A549 (cell line): ENCODE measurements at regions not wholly inside any gene's neighbourhood (a gene's known extent, or its start where the extent isn't known, plus 50 kb on each side); places are given as distances from the start of the nearest gene placed in this dataset.

Experiments used
- ATAC-seq, 2 experiments: fragments of 200-7000 bp in 1 of 2; fragments of >200 bp in 1 of 2; cut with Nextera tagmentation in 1 of 2; cut with Tn5 transposase in 1 of 2; 3 replicates each; pipeline versions ENCODE4 v1.8.0 to v1.9.1; 2018 to 2020; ENCODE audit warnings: mild to moderate bottlenecking in 1 of 2, moderate library complexity in 1 of 2
- CTCF ChIA-PET: fragments of 300-600 bp; sonication (Branson Sonifier 250); formaldehyde crosslinking; extraction: SDS; loops from one replicate; lab custom pipeline; 2021; ENCODE audit warnings: antibody characterized with exemption, inconsistent platforms; lab: Yijun Ruan, JAX
- POLR2A ChIA-PET: fragments of 350-600 bp; formaldehyde crosslinking; extraction: SDS; loops from one replicate; lab custom pipeline; 2021; ENCODE audit warnings: antibody characterized with exemption, inconsistent platforms; lab: Yijun Ruan, JAX
- DNase-seq, 2 experiments: peaks; one replicate each; pipeline versions ENCODE4 v3.0.0 to v3.0.0-alpha.2; 2011 to 2016; ENCODE audit warnings: low read depth in 1 of 2, low spot score in 1 of 2
- FAIRE-seq: peaks from 2 replicates; lab custom pipeline; 2011; peaks lifted over from hg19 to GRCh38; lab: Jason Lieb, UNC
- H3K27ac ChIP-seq, 2 experiments: fragments of >200 bp; sonication (Bioruptor Twin); formaldehyde crosslinking; 3 replicates each; pipeline ENCODE4 v1.5.1; 2016 to 2017
- H3K4me1 ChIP-seq: fragments of >200 bp; sonication (Bioruptor Twin); formaldehyde crosslinking; 3 replicates; pipeline ENCODE4 v1.6.1; 2016
- H3K4me2 ChIP-seq: fragments of >200 bp; sonication (Bioruptor Twin); formaldehyde crosslinking; 3 replicates; pipeline ENCODE4 v1.6.1; 2016
- H3K4me3 ChIP-seq: fragments of >200 bp; sonication (Bioruptor Twin); formaldehyde crosslinking; 3 replicates; pipeline ENCODE4 v1.5.1; 2016
- H3K9me3 ChIP-seq: fragments of >200 bp; sonication (Bioruptor Twin); formaldehyde crosslinking; 3 replicates; pipeline ENCODE4 v1.6.1; 2016
- CBX2 ChIP-seq: fragments of 200-600 bp; sonication (generic); IDR thresholded peaks from 2 replicates; pipeline ENCODE4 v1.6.1; 2016; ENCODE audit warnings: low read depth, mild to moderate bottlenecking, borderline replicate concordance
- EP300 ChIP-seq, 2 experiments: fragments of >200 bp; sonication (Bioruptor Twin); formaldehyde crosslinking; IDR thresholded peaks; 2 replicates in 1 of 2; 3 replicates in 1 of 2; pipeline ENCODE4 v1.6.1; 2016 to 2017
- ESRRA ChIP-seq: fragments of 150-350 bp; IDR thresholded peaks from 2 replicates; pipeline ENCODE4 v1.6.1; 2014; ENCODE audit warnings: mild to moderate bottlenecking, low read length, borderline replicate concordance
- FOSB ChIP-seq: fragments of 250-450 bp; sonication (Bioruptor Pico); IDR thresholded peaks from 2 replicates; pipeline ENCODE4 v1.5.0; 2020; ENCODE audit warnings: mild to moderate bottlenecking, moderate library complexity
- FOXS1 ChIP-seq: fragments of 250-450 bp; sonication (Bioruptor Pico); IDR thresholded peaks from 2 replicates; pipeline ENCODE4 v1.5.0; 2020; ENCODE audit warnings: mild to moderate bottlenecking, moderate library complexity
- HOXB5 ChIP-seq: fragments of 250-450 bp; sonication (Bioruptor Pico); IDR thresholded peaks from 2 replicates; pipeline ENCODE4 v1.5.0; 2020; ENCODE audit warnings: mild to moderate bottlenecking, moderate library complexity
- JUN ChIP-seq, 2 experiments: fragments of >200 bp; sonication (Bioruptor Twin); formaldehyde crosslinking; IDR thresholded peaks; 2 replicates in 1 of 2; 3 replicates in 1 of 2; pipeline ENCODE4 v1.6.1; 2016 to 2017
- JUNB ChIP-seq: fragments of >200 bp; sonication (Bioruptor Twin); formaldehyde crosslinking; IDR thresholded peaks from 2 replicates; pipeline ENCODE4 v1.6.1; 2016
- KDM5A ChIP-seq: fragments of 200-600 bp; sonication (generic); IDR thresholded peaks from 2 replicates; pipeline ENCODE4 v1.6.1; 2016; ENCODE audit warnings: antibody characterized with exemption, mild to moderate bottlenecking
- MAZ ChIP-seq: fragments of 150-350 bp; IDR thresholded peaks from 2 replicates; pipeline ENCODE4 v1.6.1; 2014; ENCODE audit warnings: antibody characterized with exemption, low read depth, low read length, borderline replicate concordance
- NFE2L2 ChIP-seq: fragments of 150-350 bp; conservative IDR thresholded peaks from 2 replicates; pipeline ENCODE4 v1.6.1; 2014; ENCODE audit warnings: low read length
- POLR2A ChIP-seq: IDR thresholded peaks from 2 replicates; pipeline ENCODE4 v1.6.1; 2012; ENCODE audit warnings: mild to moderate bottlenecking, low read length
- RCOR1 ChIP-seq: fragments of 150-350 bp; IDR thresholded peaks from 2 replicates; pipeline ENCODE4 v1.6.1; 2014; ENCODE audit warnings: antibody characterized with exemption, low read length, low read depth
- RFX5 ChIP-seq: fragments of 450-650 bp; IDR thresholded peaks from 2 replicates; pipeline ENCODE4 v1.7.1; 2014; ENCODE audit warnings: antibody characterized with exemption, mild to moderate bottlenecking, moderate library complexity
- SMC3 ChIP-seq: fragments of >200 bp; sonication (Bioruptor Twin); formaldehyde crosslinking; IDR thresholded peaks from 3 replicates; pipeline ENCODE4 v1.6.1; 2018; ENCODE audit warnings: inconsistent platforms
- SREBF2 ChIP-seq: fragments of 450-650 bp; IDR thresholded peaks from 2 replicates; pipeline ENCODE4 v1.6.1; 2014; ENCODE audit warnings: mild to moderate bottlenecking, moderate library complexity
- TFCP2L1 ChIP-seq: fragments of 250-450 bp; sonication (Bioruptor Pico); IDR thresholded peaks from 2 replicates; pipeline ENCODE4 v1.5.0; 2021; ENCODE audit warnings: mild to moderate bottlenecking
- TP53 ChIP-seq: fragments of 250-450 bp; sonication (Bioruptor Pico); IDR thresholded peaks from 2 replicates; pipeline ENCODE4 v1.5.0; 2021; ENCODE audit warnings: mild to moderate bottlenecking, moderate library complexity
- ZC3H11A ChIP-seq: fragments of 450-650 bp; IDR thresholded peaks from 2 replicates; pipeline ENCODE4 v1.6.1; 2014; ENCODE audit warnings: antibody characterized with exemption, mild to moderate bottlenecking
- ZNF302 ChIP-seq: fragments of 250-450 bp; sonication (Bioruptor Pico); IDR thresholded peaks from 2 replicates; pipeline ENCODE4 v1.9.0; 2021; ENCODE audit warnings: inconsistent platforms, mild to moderate bottlenecking, moderate library complexity
- WGBS: methylation state at CpG from one replicate; pipeline ENCODE4 v1.1.6; 2017; ENCODE audit errors: missing lambda C conversion rate; 5-methylcytosine and 5-hydroxymethylcytosine counted together
- TF ChIP-seq, protein P1 (sequence below): fragments of 250-450 bp; sonication (Bioruptor Pico); IDR thresholded peaks from 2 replicates; pipeline ENCODE4 v1.5.0; 2020; ENCODE audit warnings: low read depth, mild to moderate bottlenecking, moderate library complexity
- TF ChIP-seq, protein P2 (sequence below): IDR thresholded peaks from 2 replicates; pipeline ENCODE4 v1.6.1; 2012
- TF ChIP-seq, protein P3 (sequence below): fragments of 450-650 bp; IDR thresholded peaks from 2 replicates; pipeline ENCODE4 v1.6.1; 2014; ENCODE audit warnings: antibody characterized with exemption
- TF ChIP-seq, protein P4 (sequence below): fragments of >200 bp; sonication (Bioruptor Twin); formaldehyde crosslinking; IDR thresholded peaks from 2 replicates; pipeline ENCODE4 v1.6.1; 2016
- TF ChIP-seq, protein P5 (sequence below): fragments of >200 bp; sonication (Bioruptor Twin); formaldehyde crosslinking; IDR thresholded peaks from 3 replicates; pipeline ENCODE4 v1.6.1; 2016
- TF ChIP-seq, protein P6 (sequence below): fragments of 150-350 bp; IDR thresholded peaks from 2 replicates; pipeline ENCODE4 v1.6.1; 2014; ENCODE audit warnings: low read depth, mild to moderate bottlenecking, low read length

DNA sequence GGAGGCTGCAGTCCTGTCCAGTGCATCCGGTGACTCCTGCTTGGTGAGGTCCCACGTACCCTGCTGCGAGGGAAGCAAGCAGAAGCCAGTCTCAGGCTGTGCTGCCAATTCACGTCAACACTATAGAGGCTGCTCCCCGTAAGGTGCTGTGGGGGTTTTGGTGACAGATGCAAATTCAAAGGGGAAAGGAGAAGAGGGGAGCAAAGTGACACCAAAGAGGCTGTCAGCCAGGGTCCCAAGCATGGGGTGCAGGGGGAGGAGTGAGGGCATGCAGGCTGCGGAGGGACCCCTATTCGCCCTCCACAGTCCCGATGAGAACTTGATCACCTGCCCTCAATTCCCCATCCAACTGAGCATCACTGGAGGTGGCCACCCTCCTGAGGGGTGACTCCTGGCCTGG is 179.4 kb upstream of the HS6ST1 start:
- no peak for ATAC-seq
- Histone ChIP-seq H3K4me3 (no peak overlapping the region), H3K27ac (no peak overlapping the region)
- no peak for TF ChIP-seq ESRRA
- no peak for TF ChIP-seq SMC3
- TF ChIP-seq POLR2A = no peak
- no peak for TF ChIP-seq ZC3H11A
- TF ChIP-seq NFE2L2 = no peak
- TF ChIP-seq TFCP2L1 (CRISPR knock-in tag) = no peak
- TF ChIP-seq MAZ = no peak
- no peak for TF ChIP-seq KDM5A
- no peak for TF ChIP-seq EP300 (IDR thresholded peaks at IDR 0.05)
- no peak for TF ChIP-seq ZNF302 (CRISPR knock-in tag)
- TF ChIP-seq RCOR1 = no peak
- TF ChIP-seq, protein P1, sequence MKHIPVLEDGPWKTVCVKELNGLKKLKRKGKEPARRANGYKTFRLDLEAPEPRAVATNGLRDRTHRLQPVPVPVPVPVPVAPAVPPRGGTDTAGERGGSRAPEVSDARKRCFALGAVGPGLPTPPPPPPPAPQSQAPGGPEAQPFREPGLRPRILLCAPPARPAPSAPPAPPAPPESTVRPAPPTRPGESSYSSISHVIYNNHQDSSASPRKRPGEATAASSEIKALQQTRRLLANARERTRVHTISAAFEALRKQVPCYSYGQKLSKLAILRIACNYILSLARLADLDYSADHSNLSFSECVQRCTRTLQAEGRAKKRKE (CRISPR knock-in tag) = no peak
- TF ChIP-seq JUNB = no peak
- TF ChIP-seq, all 56 proteins: peak for 0
- no peak for FAIRE-seq
- no peak for DNase-seq
- WGBS = 40% methylated on average over 7 of the region's 8 CpGs
- ChIA-PET POLR2A (no interaction called here), CTCF (no interaction called here)
- H3K4me2 ChIP-seq = no peak overlapping the region
- H3K9me3 ChIP-seq = no peaks in the 10 kb centered on the region
- no peaks in the 10 kb centered on the region for H3K4me1 ChIP-seq

DNA sequence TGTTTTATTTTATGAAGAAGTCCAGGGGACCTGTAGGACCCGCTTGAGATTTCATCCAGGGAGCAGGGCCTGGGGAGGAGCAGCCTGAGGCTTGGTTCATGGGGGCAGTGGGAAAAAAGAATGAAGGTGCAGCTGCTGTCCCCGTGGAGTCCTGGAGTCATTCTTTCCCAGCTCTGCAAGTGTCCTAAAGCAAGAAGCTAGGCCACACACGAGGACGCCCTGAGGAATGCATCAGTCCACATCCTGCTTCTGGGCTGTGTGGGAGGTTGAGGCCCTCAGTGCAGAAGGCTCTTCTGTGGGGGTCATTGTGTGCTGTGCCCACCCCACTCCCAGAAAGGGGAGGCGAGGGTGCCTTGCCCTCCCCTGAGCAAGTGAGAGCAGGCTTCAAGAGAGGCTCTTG is 179.9 kb upstream of the HS6ST1 start:
- no peaks in the 10 kb centered on the region for H3K4me1 ChIP-seq
- ATAC-seq = no peak
- POLR2A ChIA-PET = no interaction called here
- TF ChIP-seq JUN (IDR thresholded peaks at IDR 0.05) (no peak), FOSB (no peak), TP53 (CRISPR knock-in tag) (no peak), CBX2 (no peak), KDM5A (no peak), SREBF2 (no peak), POLR2A (no peak), HOXB5 (CRISPR knock-in tag) (no peak), TFCP2L1 (CRISPR knock-in tag) (no peak), RFX5 (no peak), FOXS1 (no peak), ESRRA (no peak)
- TF ChIP-seq, protein P2, sequence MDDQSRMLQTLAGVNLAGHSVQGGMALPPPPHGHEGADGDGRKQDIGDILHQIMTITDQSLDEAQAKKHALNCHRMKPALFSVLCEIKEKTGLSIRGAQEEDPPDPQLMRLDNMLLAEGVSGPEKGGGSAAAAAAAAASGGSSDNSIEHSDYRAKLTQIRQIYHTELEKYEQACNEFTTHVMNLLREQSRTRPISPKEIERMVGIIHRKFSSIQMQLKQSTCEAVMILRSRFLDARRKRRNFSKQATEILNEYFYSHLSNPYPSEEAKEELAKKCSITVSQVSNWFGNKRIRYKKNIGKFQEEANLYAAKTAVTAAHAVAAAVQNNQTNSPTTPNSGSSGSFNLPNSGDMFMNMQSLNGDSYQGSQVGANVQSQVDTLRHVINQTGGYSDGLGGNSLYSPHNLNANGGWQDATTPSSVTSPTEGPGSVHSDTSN = no peak
- TF ChIP-seq, protein P3, sequence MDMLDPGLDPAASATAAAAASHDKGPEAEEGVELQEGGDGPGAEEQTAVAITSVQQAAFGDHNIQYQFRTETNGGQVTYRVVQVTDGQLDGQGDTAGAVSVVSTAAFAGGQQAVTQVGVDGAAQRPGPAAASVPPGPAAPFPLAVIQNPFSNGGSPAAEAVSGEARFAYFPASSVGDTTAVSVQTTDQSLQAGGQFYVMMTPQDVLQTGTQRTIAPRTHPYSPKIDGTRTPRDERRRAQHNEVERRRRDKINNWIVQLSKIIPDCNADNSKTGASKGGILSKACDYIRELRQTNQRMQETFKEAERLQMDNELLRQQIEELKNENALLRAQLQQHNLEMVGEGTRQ = no peak
- TF ChIP-seq, protein P1 (CRISPR knock-in tag) = no peak
- TF ChIP-seq, protein P4, sequence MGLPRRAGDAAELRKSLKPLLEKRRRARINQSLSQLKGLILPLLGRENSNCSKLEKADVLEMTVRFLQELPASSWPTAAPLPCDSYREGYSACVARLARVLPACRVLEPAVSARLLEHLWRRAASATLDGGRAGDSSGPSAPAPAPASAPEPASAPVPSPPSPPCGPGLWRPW = no peak
- TF ChIP-seq, protein P5, sequence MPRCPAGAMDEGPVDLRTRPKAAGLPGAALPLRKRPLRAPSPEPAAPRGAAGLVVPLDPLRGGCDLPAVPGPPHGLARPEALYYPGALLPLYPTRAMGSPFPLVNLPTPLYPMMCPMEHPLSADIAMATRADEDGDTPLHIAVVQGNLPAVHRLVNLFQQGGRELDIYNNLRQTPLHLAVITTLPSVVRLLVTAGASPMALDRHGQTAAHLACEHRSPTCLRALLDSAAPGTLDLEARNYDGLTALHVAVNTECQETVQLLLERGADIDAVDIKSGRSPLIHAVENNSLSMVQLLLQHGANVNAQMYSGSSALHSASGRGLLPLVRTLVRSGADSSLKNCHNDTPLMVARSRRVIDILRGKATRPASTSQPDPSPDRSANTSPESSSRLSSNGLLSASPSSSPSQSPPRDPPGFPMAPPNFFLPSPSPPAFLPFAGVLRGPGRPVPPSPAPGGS = no peak
- TF ChIP-seq, protein P6, sequence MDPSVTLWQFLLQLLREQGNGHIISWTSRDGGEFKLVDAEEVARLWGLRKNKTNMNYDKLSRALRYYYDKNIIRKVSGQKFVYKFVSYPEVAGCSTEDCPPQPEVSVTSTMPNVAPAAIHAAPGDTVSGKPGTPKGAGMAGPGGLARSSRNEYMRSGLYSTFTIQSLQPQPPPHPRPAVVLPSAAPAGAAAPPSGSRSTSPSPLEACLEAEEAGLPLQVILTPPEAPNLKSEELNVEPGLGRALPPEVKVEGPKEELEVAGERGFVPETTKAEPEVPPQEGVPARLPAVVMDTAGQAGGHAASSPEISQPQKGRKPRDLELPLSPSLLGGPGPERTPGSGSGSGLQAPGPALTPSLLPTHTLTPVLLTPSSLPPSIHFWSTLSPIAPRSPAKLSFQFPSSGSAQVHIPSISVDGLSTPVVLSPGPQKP = no peak
- TF ChIP-seq, all 56 proteins: peak for 0
- H3K4me2 ChIP-seq = no peak overlapping the region
- DNase-seq (no peak), FAIRE-seq (no peak)
- H3K27ac ChIP-seq = no peak overlapping the region
- H3K9me3 ChIP-seq = no peaks in the 10 kb centered on the region
- no peak overlapping the region for H3K4me3 ChIP-seq
- 26% methylated on average over 5 of the region's 5 CpGs for WGBS
- CTCF ChIA-PET = no interaction called here
